CD4-positive, alpha-beta T cell (primary cell): ENCODE measurements at regions not wholly inside any gene's neighbourhood (a gene's known extent, or its start where the extent isn't known, plus 50 kb on each side); places are given as distances from the start of the nearest gene placed in this dataset.

Experiments
- ATAC-seq: fragments of 200-7000 bp; cut with Tn5 transposase; one replicate; pipeline ENCODE4 v1.10.0; 2022; ENCODE audit warnings: mild to moderate bottlenecking; ENCODE audit not compliant: poor library complexity
- CTCF ChIA-PET: fragments of 350-600 bp; sonication (Branson Sonifier 250); formaldehyde crosslinking; loops from one replicate; lab custom pipeline; 2021; ENCODE audit warnings: antibody characterized with exemption, inconsistent platforms; lab: Charles Lee
- POLR2A ChIA-PET: fragments of 350-600 bp; sonication (Branson Sonifier 250); formaldehyde crosslinking; loops from one replicate; lab custom pipeline; 2021; ENCODE audit warnings: antibody characterized with exemption, inconsistent platforms; lab: Charles Lee
- DNase-seq, 14 experiments: peaks; one replicate each; pipeline ENCODE4 v3.0.0-alpha.2; 2013 to 2020; ENCODE audit warnings: mixed read lengths in 2 of 14
- H3K27ac ChIP-seq, 2 donors: one replicate each; pipeline versions ENCODE4 v1.5.1 to v1.7.0; 2013; ENCODE audit warnings: low read length in 2 of 2, low read depth in 1 of 2, mild to moderate bottlenecking in 1 of 2
- H3K27me3 ChIP-seq, 2 experiments: 1 replicate in 1 of 2; 2 replicates in 1 of 2; pipeline versions ENCODE4 v1.6.1 to v1.7.0; 2013; ENCODE audit warnings: low read length in 2 of 2, control low read depth in 1 of 2, mild to moderate bottlenecking in 1 of 2, moderate library complexity in 1 of 2; ENCODE audit not compliant: insufficient read depth in 2 of 2, control insufficient read depth in 1 of 2
- H3K36me3 ChIP-seq: one replicate; pipeline ENCODE4 v1.6.1; 2013; ENCODE audit warnings: low read length, control low read depth; ENCODE audit not compliant: insufficient read depth
- H3K4me1 ChIP-seq: one replicate; pipeline ENCODE4 v1.6.1; 2013; ENCODE audit warnings: low read length, control low read depth; ENCODE audit not compliant: insufficient read depth
- H3K4me3 ChIP-seq: one replicate; pipeline ENCODE4 v1.5.1; 2013; ENCODE audit warnings: mild to moderate bottlenecking, low read length, moderate library complexity
- H3K9me3 ChIP-seq, 2 experiments: 1 replicate in 1 of 2; 2 replicates in 1 of 2; pipeline versions ENCODE4 v1.6.1 to v1.7.0; 2013; ENCODE audit warnings: low read length in 2 of 2, mild to moderate bottlenecking in 2 of 2, control low read depth in 1 of 2, moderate library complexity in 1 of 2; ENCODE audit not compliant: control insufficient read depth in 1 of 2, insufficient read depth in 1 of 2
- H3K27ac Mint-ChIP-seq: one replicate; pipeline ENCODE4 v1.8.0; 2020; ENCODE audit warnings: mixed read lengths
- H3K27me3 Mint-ChIP-seq: one replicate; pipeline ENCODE4 v1.8.0; 2021; ENCODE audit warnings: mixed read lengths
- H3K36me3 Mint-ChIP-seq: one replicate; pipeline ENCODE4 v1.8.0; 2021; ENCODE audit warnings: low read depth, mixed read lengths
- H3K4me1 Mint-ChIP-seq: one replicate; pipeline ENCODE4 v1.8.0; 2021; ENCODE audit warnings: low read depth, mixed read lengths
- H3K4me3 Mint-ChIP-seq: one replicate; pipeline ENCODE4 v1.8.0; 2020; ENCODE audit warnings: mild to moderate bottlenecking, mixed read lengths
- H3K9me3 Mint-ChIP-seq: one replicate; pipeline ENCODE4 v1.8.0; 2020; ENCODE audit warnings: mixed read lengths
- CTCF ChIP-seq: fragments of 200-600 bp; IDR thresholded peaks from one replicate; pipeline ENCODE4 v1.8.0; 2022; ENCODE audit warnings: antibody characterized with exemption, mild to moderate bottlenecking
- intact Hi-C, 2 experiments: fragments of 100-400 bp; cut with DNase I in 1 of 2; cut with micrococcal nuclease in 1 of 2; formaldehyde crosslinking; loops; one replicate each; pipeline versions ENCODE4 v1.15.1 to v1.9.0; 2023 to 2025; cut with DNase I, micrococcal nuclease

DNA sequence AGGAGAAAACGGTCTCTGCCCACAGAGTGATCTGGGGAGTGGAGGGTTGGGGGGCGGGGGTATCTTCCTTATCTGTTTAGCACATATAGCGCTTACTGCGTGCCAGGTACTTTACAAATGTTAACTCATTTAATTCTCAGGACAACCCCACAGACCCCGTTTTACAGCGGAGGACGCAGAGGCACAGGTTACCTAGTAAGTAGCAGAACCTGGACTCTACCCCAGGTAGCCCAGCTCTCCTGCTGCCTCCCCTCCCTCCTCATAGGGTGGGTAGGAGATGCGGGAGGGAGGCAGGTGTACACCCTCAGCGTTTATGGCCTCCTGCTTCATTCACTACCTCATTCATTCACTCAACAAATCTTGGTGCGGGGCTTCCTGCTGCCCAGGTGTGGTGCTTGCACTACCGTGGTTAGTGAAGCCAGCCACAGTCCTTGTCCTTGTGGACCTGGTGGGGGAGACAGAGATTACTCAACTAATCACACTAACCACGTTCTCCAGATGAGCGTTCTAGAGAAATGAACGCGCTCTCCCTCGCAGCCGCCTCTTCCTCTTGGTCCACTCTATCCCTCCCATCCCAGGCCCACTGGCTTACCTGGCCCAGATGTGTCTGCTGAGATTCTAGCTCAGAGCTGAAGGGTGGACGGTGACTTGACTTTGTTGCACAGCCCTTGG, 102.0 kb downstream of the IER5 start:
- DNase-seq (peak in 1 of 14 experiments; percentile 10), ATAC-seq (no peak)
- H3K27me3 Mint-ChIP-seq: peaks cover 26% of the 10 kb centered on the region
- peak overlapping the region; percentile 34 for H3K4me3 Mint-ChIP-seq
- no peaks in the 10 kb centered on the region for H3K9me3 Mint-ChIP-seq
- Histone ChIP-seq H3K4me1 (peaks cover 12% of the 10 kb centered on the region), H3K27ac (no peak overlapping the region), H3K4me3 (no peak overlapping the region), H3K27me3 (no peaks in the 10 kb centered on the region), H3K36me3 (no peaks in the 10 kb centered on the region), H3K9me3 (no peaks in the 10 kb centered on the region)
- H3K4me1 Mint-ChIP-seq: no peaks in the 10 kb centered on the region
- ChIA-PET POLR2A (interaction anchor here (0.8 to 1.8 kb wide), 3 partner anchors 123 to 238 kb away, joined by 3 to 4 read pairs (median 4); no protein-coding TSS in a partner anchor), CTCF (interaction anchor here (0.7 to 5.6 kb wide), 15 partner anchors 8 to 864 kb away, joined by 3 to 54 read pairs (median 4); no protein-coding TSS in a partner anchor)
- no peak for TF ChIP-seq CTCF
- no peaks in the 10 kb centered on the region for H3K36me3 Mint-ChIP-seq
- intact Hi-C loops: loop anchor here (1.0 to 10.0 kb wide), 3 partner anchors 134 to 1204 kb away; partner anchors contain the start of gene GLUL (in 1 of the 2)
- no peak overlapping the region for H3K27ac Mint-ChIP-seq

DNA sequence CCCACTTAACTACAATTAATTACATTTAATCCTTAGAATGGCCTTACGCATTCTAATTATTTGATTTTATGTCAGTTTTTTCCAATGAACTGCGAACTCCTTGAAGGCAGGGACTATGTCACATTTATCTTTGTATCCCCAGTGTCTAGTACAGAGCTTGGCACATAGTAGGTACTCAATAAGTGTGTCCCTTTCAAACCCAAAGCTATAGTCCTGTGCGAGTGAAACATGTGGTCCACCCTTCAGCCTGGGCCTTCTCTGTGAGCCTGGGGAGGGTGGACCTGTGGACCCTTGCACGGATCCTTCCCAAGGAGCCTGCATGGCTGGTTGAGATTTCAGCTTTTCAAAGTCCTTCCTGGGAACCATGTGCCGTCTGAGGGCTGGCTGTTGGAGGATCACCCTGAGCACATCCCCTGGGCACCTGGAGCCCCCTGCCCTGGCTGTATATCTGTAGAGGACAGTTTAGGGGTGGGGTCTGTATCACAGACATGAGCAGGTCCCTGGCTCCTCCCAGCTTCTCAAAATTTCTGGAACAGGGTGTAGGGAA, 103.1 kb downstream of the IER5 start:
- Mint-ChIP-seq H3K36me3 (no peaks in the 10 kb centered on the region), H3K9me3 (no peaks in the 10 kb centered on the region), H3K27me3 (peaks cover 26% of the 10 kb centered on the region), H3K4me1 (no peaks in the 10 kb centered on the region), H3K27ac (no peak overlapping the region), H3K4me3 (no peak overlapping the region)
- intact Hi-C loops: loop anchor here (10.0 kb wide), 2 partner anchors 133 to 1203 kb away; partner anchors contain the start of gene GLUL (in 1 of the 2)
- ChIA-PET CTCF (interaction anchor here (0.9 to 5.6 kb wide), 2 partner anchors 11 to 234 kb away, joined by 3 to 54 read pairs; no protein-coding TSS in a partner anchor), POLR2A (no interaction called here)
- H3K4me3 ChIP-seq: no peak overlapping the region
- H3K27me3 ChIP-seq: no peaks in the 10 kb centered on the region
- H3K27ac ChIP-seq: no peak overlapping the region
- DNase-seq (no peak), ATAC-seq (no peak)
- H3K9me3 ChIP-seq: no peaks in the 10 kb centered on the region
- no peaks in the 10 kb centered on the region for H3K36me3 ChIP-seq
- no peak for TF ChIP-seq CTCF
- peaks cover 12% of the 10 kb centered on the region for H3K4me1 ChIP-seq

DNA sequence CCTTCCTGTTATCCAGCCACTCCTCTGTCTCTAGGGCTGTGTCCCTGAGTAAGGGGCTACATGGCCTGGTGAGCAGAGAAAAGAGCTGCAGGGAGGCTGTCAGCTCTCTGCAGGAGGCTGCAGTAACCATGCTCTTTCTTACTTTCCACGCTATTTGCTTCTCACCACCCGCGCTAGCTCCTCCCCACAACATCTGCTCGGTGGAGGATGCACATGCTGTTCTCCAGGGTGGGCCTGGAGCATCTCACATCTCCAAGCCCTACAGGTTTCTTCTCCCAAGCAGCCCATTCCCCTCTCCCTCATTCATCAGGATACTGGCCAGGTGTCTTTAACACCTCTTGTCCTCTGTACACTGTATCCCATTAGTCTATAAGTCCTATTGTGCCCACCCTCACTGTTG, 103.8 kb downstream of the IER5 start:
- ChIA-PET CTCF (interaction anchor here (5.6 kb wide), 1 partner anchor 233 kb away, joined by 54 read pairs; no protein-coding TSS in a partner anchor), POLR2A (no interaction called here)
- H3K9me3 Mint-ChIP-seq: no peaks in the 10 kb centered on the region
- H3K36me3 Mint-ChIP-seq: no peaks in the 10 kb centered on the region
- Histone ChIP-seq H3K4me1 (peaks cover 12% of the 10 kb centered on the region), H3K36me3 (no peaks in the 10 kb centered on the region), H3K9me3 (no peaks in the 10 kb centered on the region), H3K4me3 (no peak overlapping the region), H3K27ac (no peak overlapping the region), H3K27me3 (no peaks in the 10 kb centered on the region)
- peaks cover 22% of the 10 kb centered on the region for H3K27me3 Mint-ChIP-seq
- no peak for TF ChIP-seq CTCF
- intact Hi-C loops: loop anchor here (10.0 kb wide), 2 partner anchors 132 to 1202 kb away; partner anchors contain the start of gene GLUL (in 1 of the 2)
- no peak for DNase-seq
- no peak overlapping the region for H3K4me3 Mint-ChIP-seq
- no peak for ATAC-seq
- no peak overlapping the region for H3K27ac Mint-ChIP-seq
- H3K4me1 Mint-ChIP-seq: no peaks in the 10 kb centered on the region
